B cell (primary cell): ENCODE measurements at regions not wholly inside any gene's neighbourhood (a gene's known extent, or its start where the extent isn't known, plus 50 kb on each side); places are given as distances from the start of the nearest gene placed in this dataset.

Source experiments
- ATAC-seq: fragments of 200-7000 bp; cut with Tn5 transposase; one replicate; pipeline ENCODE4 v1.10.0; 2021; ENCODE audit warnings: low read depth, mild to moderate bottlenecking, moderate number of reproducible peaks, moderate library complexity
- CTCF ChIA-PET: fragments of 350-600 bp; sonication (Branson Sonifier 250); formaldehyde crosslinking; loops from one replicate; lab custom pipeline; 2021; ENCODE audit warnings: antibody characterized with exemption, inconsistent platforms; lab: Charles Lee
- POLR2A ChIA-PET: fragments of 350-600 bp; sonication (Branson Sonifier 250); formaldehyde crosslinking; loops from one replicate; lab custom pipeline; 2021; ENCODE audit warnings: antibody characterized with exemption; lab: Charles Lee
- DNase-seq: peaks from one replicate; pipeline ENCODE4 v3.0.0; 2013
- H2AFZ ChIP-seq: 2 replicates; pipeline ENCODE4 v1.6.1; 2012; ENCODE audit warnings: mild to moderate bottlenecking, low read depth, low read length; ENCODE audit not compliant: insufficient read depth, poor library complexity, severe bottlenecking
- H3K27ac ChIP-seq, 2 donors: 1 replicate in 1 of 2; 2 replicates in 1 of 2; pipeline ENCODE4 v1.5.1; 2012 to 2013; ENCODE audit warnings: low read length in 2 of 2, mild to moderate bottlenecking in 2 of 2, moderate library complexity in 1 of 2
- H3K27me3 ChIP-seq, 4 experiments: fragments of 200-600 bp in 1 of 4; sonication (generic) in 1 of 4; replicated peaks in 1 of 4; 1 replicate in 2 of 4; 2 replicates in 2 of 4; pipeline versions ENCODE4 v1.6.1 to v1.7.0; 2013 to 2016; ENCODE audit warnings: low read length in 3 of 4, mild to moderate bottlenecking in 2 of 4, mixed read lengths in 1 of 4, moderate library complexity in 1 of 4; ENCODE audit not compliant: insufficient read depth in 4 of 4, control insufficient read depth in 3 of 4; ENCODE audit errors: control extremely low read depth in 1 of 4
- H3K36me3 ChIP-seq, 2 experiments: replicated peaks in 1 of 2; 1 replicate in 1 of 2; 2 replicates in 1 of 2; pipeline versions ENCODE4 v1.6.1 to v1.7.1; 2013; ENCODE audit warnings: low read length in 1 of 2; ENCODE audit not compliant: insufficient read depth in 2 of 2, control insufficient read depth in 1 of 2; ENCODE audit errors: control extremely low read depth in 1 of 2, extremely low read depth in 1 of 2
- H3K4me1 ChIP-seq, 2 donors: fragments of 200-600 bp in 1 of 2; sonication (generic) in 1 of 2; 1 replicate in 1 of 2; 2 replicates in 1 of 2; pipeline versions ENCODE4 v1.5.1 to v1.6.1; 2013 to 2017; ENCODE audit warnings: low read length in 2 of 2; ENCODE audit not compliant: control insufficient read depth in 2 of 2, insufficient read depth in 2 of 2
- H3K4me2 ChIP-seq: replicated peaks from 2 replicates; pipeline ENCODE3; 2012; ENCODE audit warnings: mild to moderate bottlenecking, low read depth, low read length; ENCODE audit not compliant: poor library complexity, severe bottlenecking
- H3K4me3 ChIP-seq, 5 experiments: fragments of 200-600 bp in 1 of 5; sonication (generic) in 1 of 5; 1 replicate in 3 of 5; 2 replicates in 2 of 5; pipeline versions ENCODE4 v1.5.1 to v1.7.0; 2011 to 2016; ENCODE audit warnings: low read length in 4 of 5, mild to moderate bottlenecking in 4 of 5, low read depth in 2 of 5, control low read depth in 1 of 5, moderate library complexity in 1 of 5; ENCODE audit not compliant: insufficient read depth in 1 of 5; ENCODE audit errors: control extremely low read depth in 1 of 5, extremely low read depth in 1 of 5
- H3K79me2 ChIP-seq: fragments of 200-600 bp; sonication (generic); one replicate; pipeline ENCODE4 v1.6.0; 2016; ENCODE audit warnings: low read length; ENCODE audit not compliant: control insufficient read depth, insufficient read depth
- H3K9ac ChIP-seq: fragments of 200-600 bp; sonication (generic); 2 replicates; pipeline ENCODE4 v1.6.1; 2017; ENCODE audit warnings: mild to moderate bottlenecking, low read length, moderate library complexity
- H3K9me3 ChIP-seq, 3 donors: one replicate each; pipeline versions ENCODE4 v1.6.1 to v1.7.1; 2013; ENCODE audit warnings: low read length in 2 of 3; ENCODE audit not compliant: control insufficient read depth in 2 of 3, insufficient read depth in 1 of 3; ENCODE audit errors: control extremely low read depth in 1 of 3
- H4K20me1 ChIP-seq: 2 replicates; pipeline ENCODE4 v1.6.0; 2012; ENCODE audit warnings: mild to moderate bottlenecking, low read length; ENCODE audit not compliant: insufficient read depth, control insufficient read depth, poor library complexity, severe bottlenecking
- H3K27ac Mint-ChIP-seq: one replicate; pipeline ENCODE4 v1.8.0; 2021; ENCODE audit warnings: mixed read lengths
- H3K27me3 Mint-ChIP-seq: one replicate; pipeline ENCODE4 v1.8.0; 2021; ENCODE audit warnings: mixed read lengths
- H3K4me1 Mint-ChIP-seq: one replicate; pipeline ENCODE4 v1.8.0; 2021; ENCODE audit warnings: mixed read lengths
- H3K4me3 Mint-ChIP-seq: one replicate; pipeline ENCODE4 v1.8.0; 2021; ENCODE audit warnings: mixed read lengths
- H3K9me3 Mint-ChIP-seq: one replicate; pipeline ENCODE4 v1.8.0; 2022; ENCODE audit warnings: mixed read lengths; ENCODE audit not compliant: insufficient read depth
- CTCF ChIP-seq: fragments of 200-600 bp; IDR thresholded peaks from one replicate; pipeline ENCODE4 v1.8.0; 2022; ENCODE audit warnings: antibody characterized with exemption, mild to moderate bottlenecking
- EZH2 ChIP-seq: IDR thresholded peaks from 2 replicates; pipeline ENCODE4 v1.6.1; 2012; ENCODE audit warnings: borderline replicate concordance, low read depth, mild to moderate bottlenecking, moderate library complexity, low read length; ENCODE audit not compliant: insufficient read depth, poor library complexity, severe bottlenecking
- WGBS: methylation state at CpG from one replicate; pipeline ENCODE4 v1.1.5; 2013; ENCODE audit warnings: missing lambda C conversion rate; ENCODE audit not compliant: insufficient coverage; 5-methylcytosine and 5-hydroxymethylcytosine counted together
- intact Hi-C: fragments of 100-400 bp; cut with micrococcal nuclease; formaldehyde crosslinking; loops from one replicate; pipeline ENCODE4 v1.10.0; 2022

GRCh38 chr6:128630213-128630612 is 109.8 kb upstream of the PTPRK start:
- Histone ChIP-seq H3K79me2 (no peaks in the 10 kb centered on the region), H3K9ac (no peak overlapping the region), H3K4me2 (no peak overlapping the region), H3K27ac (no peak overlapping the region), H3K27me3 (no peaks in the 10 kb centered on the region), H4K20me1 (no peaks in the 10 kb centered on the region), H3K4me3 (no peak overlapping the region), H2AFZ (no peak overlapping the region), H3K4me1 (no peaks in the 10 kb centered on the region), H3K9me3 (no peaks in the 10 kb centered on the region), H3K36me3 (no peaks in the 10 kb centered on the region)
- Mint-ChIP-seq H3K9me3 (no peaks in the 10 kb centered on the region), H3K27me3 (no peaks in the 10 kb centered on the region), H3K4me1 (no peaks in the 10 kb centered on the region), H3K4me3 (no peak overlapping the region), H3K27ac (no peak overlapping the region)
- no peak for ATAC-seq
- ChIA-PET POLR2A (no interaction called here), CTCF (no interaction called here)
- intact Hi-C loops: no loop called here
- no peak for DNase-seq
- WGBS: 94% methylated on average over 3 of the region's 3 CpGs
- TF ChIP-seq CTCF (no peak), EZH2 (no peak)

DNA sequence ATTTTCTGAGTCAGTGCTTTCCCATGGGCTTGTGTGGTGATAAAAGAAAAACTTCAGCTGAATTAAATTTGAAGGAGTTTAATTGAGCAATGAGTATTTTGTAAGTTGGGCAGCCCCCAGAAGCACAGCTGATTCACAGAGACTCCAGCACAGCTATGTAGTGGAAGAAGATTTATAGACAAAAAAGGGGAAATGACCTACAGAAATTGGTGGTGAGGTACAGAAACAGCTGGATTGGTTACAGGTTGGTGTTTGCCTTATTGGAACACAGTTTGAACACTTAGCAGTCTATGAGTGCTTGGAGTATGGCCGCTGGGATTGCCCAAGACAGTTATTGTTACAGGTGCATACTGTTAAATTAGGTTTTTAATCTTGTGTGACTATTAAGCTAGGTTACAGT is 96.9 kb upstream of the PTPRK start:
- DNase-seq: no peak
- Histone ChIP-seq H2AFZ (no peak overlapping the region), H3K4me3 (no peak overlapping the region), H3K9ac (no peak overlapping the region), H3K9me3 (no peaks in the 10 kb centered on the region), H4K20me1 (no peaks in the 10 kb centered on the region), H3K79me2 (no peaks in the 10 kb centered on the region), H3K27me3 (no peaks in the 10 kb centered on the region), H3K36me3 (no peaks in the 10 kb centered on the region), H3K4me2 (no peak overlapping the region), H3K27ac (no peak overlapping the region), H3K4me1 (no peaks in the 10 kb centered on the region)
- no peaks in the 10 kb centered on the region for H3K27me3 Mint-ChIP-seq
- ChIA-PET CTCF (no interaction called here), POLR2A (no interaction called here)
- 100% methylated on average over 1 of the region's 1 CpG for WGBS
- H3K4me3 Mint-ChIP-seq: no peak overlapping the region
- peaks cover 5% of the 10 kb centered on the region for H3K9me3 Mint-ChIP-seq
- H3K4me1 Mint-ChIP-seq: no peaks in the 10 kb centered on the region
- no peak for ATAC-seq
- intact Hi-C loops: no loop called here
- TF ChIP-seq EZH2 (no peak), CTCF (no peak)
- no peak overlapping the region for H3K27ac Mint-ChIP-seq
